Sciatic nerve (tissue), 2 donors: ENCODE measurements at regions not wholly inside any gene's neighbourhood (a gene's known extent, or its start where the extent isn't known, plus 50 kb on each side); places are given as distances from the start of the nearest gene placed in this dataset.
A peak's percentile ranks its signal among the peaks of the same experiment; 100 is the strongest.

Source experiments
- ATAC-seq: fragments of 200-7000 bp; cut with Tn5 transposase; one replicate; pipeline ENCODE4 v1.9.1; 2020; ENCODE audit warnings: mild to moderate bottlenecking, moderate library complexity
- DNase-seq: peaks from one replicate; pipeline ENCODE4 v3.0.0-alpha.2; 2020; ENCODE audit warnings: low spot score
- intact Hi-C: fragments of 100-400 bp; cut with DNase I; formaldehyde crosslinking; loops from one replicate; pipeline ENCODE4 v1.14.2; 2022
- donor health status: DM: no; HTN: no; CAD: no.
- donor health status: DM: no; HTN: no; CAD: no.

DNA sequence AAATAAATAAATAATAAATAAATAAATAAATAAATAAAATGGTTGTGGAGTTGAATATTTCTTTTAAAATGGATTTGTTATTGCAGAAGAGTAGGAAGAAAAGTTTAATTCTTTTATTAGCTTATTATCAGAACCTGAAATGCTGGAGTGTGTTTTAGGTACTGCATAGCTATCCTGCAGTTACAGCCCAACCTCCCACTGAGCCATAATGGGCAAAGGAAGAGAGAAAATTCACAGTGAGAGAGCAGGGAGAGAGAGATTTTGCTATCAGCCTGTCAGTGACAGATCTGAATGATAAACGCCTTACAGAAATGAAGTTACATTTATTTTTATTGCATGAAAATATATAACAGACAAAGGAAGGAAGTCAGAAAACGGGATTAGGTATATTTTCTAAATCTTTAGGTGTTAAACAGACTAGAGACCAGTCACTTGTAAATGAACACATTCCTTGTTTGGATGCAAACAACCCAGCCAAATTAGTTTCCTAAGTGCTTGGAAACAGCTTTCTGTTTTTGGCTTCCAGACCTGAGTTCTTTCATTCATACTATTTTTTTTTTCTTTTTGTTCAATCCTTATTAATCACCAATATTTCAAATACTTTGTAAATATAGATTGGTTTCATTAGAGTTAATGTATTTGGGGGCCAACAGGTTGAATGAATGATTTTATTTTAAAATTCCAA lies 425.3 kb downstream of the USP25 start:
- ATAC-seq (no peak), DNase-seq (no peak)
- intact Hi-C loops, result no loop called here

DNA sequence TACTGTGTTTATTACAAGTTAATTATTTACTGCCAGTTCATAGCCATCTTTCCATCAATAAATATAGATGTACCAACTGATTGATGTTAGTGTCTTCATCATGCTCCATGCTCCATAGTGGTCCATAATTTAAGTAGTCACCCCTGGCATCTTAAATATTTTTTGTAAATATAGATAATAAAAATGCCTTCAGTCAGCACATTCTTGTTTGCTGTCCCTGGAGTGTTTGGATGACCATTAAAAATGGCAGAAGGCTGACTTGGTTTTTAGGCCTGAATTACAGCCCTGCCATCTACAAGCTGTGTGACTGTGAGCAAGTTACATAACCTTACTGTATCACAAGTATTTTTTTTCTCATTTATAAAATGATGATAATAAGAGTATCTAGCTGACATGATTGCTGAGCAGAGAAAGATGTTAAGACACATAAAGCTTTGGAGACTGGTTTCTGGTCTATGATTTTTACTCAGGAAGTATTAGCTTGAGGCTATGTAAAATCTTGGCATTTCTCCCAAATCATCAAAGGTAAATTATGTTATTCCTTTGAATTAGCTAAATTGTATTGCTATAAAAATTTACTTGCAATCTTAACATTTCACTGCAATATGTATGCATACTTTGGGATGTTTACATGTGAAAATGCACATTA lies 427.2 kb downstream of the USP25 start:
- intact Hi-C loops, result no loop called here
- ATAC-seq (no peak), DNase-seq (no peak)

DNA sequence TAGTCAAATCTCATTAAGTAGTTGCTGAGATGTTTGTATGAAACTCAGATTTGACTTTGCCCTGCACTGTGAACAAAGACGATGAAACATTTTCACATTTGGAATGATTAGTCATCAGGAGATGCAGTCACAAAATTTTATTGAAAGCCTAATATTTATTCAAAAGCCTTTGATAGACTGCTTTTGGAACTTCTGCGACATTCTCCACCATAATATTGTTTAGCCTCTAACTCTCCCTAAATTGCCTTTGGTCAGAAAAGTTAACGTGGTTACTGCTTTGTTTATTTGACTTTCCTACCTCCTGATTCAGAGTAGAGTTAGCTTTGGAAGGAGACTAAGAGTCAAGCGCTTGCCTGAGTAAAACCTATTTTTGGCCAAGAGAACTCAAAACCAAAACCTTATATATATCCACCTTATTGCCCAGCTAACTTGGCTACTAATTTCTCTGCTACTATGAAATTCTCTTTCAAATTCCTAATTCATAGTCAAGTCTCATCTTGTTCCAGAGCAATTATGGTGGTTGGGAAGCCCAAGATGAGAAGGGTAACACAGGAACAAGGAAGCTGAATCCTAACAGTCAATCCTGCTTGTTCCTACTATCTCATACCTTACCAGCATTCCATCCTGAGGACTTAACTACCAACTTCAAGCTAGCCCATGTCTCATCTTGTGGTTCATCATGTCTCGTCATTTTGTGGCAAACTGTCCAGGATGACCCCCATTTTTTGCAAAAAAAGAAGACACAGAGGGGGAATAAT lies 429.6 kb downstream of the USP25 start:
- no peak for DNase-seq
- no peak for ATAC-seq
- intact Hi-C loops, result no loop called here

DNA sequence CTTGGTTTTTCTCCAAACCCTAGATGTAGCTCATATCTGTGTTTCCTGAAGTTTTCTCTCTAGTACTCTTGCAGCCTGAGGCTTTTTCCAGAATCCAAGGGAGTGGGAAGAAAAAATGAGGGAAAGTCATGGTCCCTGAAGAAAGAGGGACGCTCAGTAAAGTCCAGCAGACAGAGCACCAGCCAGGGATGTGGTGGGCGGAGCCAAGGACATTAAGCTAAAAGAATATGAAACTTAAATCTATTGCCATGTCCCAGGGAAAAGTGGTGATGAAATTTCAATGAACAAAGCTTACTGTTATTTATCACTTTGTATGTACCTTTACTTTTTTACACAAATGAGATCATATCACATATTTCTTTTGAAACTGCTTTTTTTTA lies 430.2 kb downstream of the USP25 start:
- ATAC-seq (no peak), DNase-seq (no peak)
- intact Hi-C loops, result no loop called here

DNA sequence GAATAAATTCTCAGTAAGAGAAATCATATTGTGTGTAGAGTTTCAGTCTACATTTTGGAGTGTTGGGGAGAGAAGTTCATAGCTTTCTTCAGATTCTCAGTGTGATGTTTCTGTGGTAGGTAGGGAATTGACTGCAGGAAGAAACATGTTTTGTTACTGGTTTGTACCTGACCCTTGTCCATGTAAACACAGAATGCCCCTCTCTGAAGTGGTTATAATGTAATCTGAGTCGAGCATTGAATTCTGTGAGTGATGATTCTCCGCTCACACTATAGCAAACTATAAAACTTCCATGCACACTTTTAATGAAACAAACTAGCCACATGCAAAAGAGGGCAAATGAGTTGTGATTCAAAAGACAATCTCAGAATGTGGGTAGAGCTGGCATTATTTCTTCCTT lies 433.2 kb downstream of the USP25 start:
- intact Hi-C loops, result no loop called here
- ATAC-seq (no peak), DNase-seq (no peak)

DNA sequence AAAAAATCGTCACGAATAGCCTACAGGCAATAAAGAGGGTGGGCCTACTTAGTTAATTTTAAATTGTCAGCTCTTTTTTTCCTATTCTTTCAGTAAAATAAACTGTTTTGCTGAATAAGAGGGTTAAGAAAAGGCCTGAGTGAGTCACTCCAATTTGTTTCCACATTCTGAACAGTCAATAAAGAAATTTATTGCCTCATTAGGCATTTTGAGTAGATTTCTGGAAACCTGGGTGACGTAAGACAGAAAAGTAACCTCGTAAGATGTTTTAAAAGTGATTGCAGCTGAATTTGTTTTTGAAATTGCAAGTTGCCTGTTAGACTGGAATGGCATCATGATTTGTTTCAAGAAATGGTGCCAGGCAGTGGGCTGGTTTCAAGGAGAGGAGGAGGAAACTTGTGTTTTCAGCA lies 439.3 kb downstream of the USP25 start:
- DNase-seq, result no peak
- intact Hi-C loops, result no loop called here
- peak; percentile 33 for ATAC-seq

DNA sequence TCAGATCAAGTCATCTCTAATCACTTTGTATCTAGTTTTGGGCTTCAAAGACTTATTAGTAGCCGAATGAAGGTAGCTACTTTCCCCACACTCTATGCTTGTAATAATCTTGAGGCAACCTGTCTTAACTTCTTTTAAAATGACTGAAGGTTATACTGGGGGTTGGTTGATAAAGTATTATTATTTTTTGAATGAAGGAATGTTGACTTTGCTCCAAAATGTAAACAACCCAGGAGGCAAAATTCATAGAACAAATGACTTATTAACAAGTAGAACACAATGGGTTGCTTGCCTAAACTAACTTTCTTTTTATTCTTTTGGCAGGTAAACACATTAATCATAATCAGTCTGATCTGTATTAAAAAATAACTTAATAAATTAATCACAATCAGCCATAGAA lies 440.0 kb downstream of the USP25 start:
- ATAC-seq (no peak), DNase-seq (no peak)
- intact Hi-C loops, result no loop called here

DNA sequence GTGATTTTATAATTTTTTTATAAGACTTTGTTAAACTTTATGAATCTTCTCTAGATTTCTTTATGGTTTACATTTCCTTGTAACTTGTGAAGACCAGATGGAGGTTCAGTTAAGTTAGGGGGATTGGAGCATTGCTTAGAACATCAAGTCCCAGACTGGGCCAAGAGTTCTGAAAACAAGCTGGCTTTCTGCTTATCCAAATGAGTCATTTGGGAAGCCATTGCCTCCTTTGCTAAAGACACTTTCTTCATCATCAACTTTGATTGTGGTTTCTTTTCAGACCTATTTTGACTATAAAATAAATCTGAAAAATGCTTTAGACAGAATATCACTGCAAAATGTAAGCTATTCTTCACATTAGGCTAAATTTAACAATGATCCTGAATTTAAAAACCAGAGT lies 446.8 kb downstream of the USP25 start:
- intact Hi-C loops, result no loop called here
- DNase-seq (no peak), ATAC-seq (no peak)

DNA sequence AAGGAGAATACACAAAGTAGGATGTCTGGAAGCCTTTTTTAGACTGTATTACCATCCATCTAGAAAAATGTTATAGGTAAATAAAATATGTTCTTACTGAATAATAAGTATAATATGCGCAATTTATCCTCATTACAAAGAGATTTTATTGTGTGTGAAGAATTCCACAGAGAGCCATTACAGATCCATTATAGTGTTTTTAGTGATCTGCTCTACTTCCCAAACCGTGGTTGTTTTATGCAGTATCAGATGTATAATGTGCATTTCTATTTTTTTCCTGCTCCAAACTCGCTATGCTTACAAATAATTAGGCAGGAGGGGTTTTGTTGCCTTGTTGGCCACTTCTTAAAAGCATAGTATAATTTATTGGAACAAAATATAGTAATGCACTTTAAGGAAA lies 447.8 kb downstream of the USP25 start:
- intact Hi-C loops, result no loop called here
- ATAC-seq (no peak), DNase-seq (no peak)

DNA sequence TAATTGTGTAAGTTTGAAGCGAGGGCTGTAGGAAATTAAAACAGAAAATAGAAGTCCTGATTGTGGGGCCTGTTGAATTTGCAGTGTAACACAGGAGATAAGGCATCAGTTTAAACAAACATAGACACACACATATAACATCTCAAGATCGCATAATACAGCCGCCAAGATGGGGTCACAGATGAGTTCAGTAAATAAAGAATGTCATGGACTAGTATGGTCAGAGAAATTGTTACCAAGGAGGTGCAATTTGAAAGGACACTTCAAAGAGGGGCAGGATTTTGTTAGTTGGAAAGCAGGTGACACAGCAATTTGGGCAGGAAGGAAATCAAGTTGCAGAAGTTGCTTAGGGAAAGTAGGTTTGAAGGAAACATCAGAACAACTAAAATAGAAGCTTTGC lies 450.0 kb downstream of the USP25 start:
- DNase-seq, result no peak
- intact Hi-C loops, result no loop called here
- ATAC-seq, result no peak

DNA sequence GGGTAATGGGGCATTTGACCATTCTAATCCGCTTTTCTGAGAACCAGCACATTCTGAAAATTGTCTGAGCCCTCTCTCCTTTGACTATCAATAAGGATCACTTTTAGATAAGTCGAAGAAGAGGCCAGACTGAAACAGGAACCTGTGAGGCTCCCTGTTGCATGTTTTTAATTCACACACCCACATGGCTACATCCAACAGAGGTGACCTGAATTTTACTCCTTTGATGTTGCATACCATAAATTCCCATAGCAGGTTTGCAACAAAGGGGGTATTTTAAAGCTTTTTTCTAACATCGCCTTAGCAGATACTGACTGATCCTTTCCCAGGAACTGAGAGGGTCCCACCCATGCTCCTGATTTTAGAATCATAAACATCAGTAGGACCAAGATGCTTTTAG lies 450.8 kb downstream of the USP25 start:
- peak; percentile 13 for ATAC-seq
- intact Hi-C loops, result no loop called here

DNA sequence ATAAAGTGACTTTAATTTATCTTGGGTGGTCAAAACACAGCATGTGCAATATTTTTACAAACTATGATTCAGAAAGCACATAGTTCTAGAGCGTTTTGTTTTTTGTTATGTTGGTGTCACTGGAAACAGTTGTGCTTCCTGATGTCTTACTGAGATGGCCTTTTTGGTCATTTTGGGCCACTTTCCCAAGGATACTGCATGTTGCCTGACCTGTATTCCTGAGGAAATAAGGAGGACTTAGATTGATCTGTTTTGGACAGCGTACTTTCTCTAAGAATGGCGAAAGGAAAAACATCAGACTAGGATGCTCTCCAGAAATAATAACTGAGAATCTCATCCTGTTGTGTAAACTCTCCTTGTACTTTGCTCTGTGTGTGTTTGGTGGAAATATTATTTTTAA lies 451.2 kb downstream of the USP25 start:
- DNase-seq (no peak), ATAC-seq (peak; percentile 87)
- intact Hi-C loops, result no loop called here

More for the DNA sequence above, 450.8 kb downstream of the USP25 start:
- DNase-seq, result no peak

DNA sequence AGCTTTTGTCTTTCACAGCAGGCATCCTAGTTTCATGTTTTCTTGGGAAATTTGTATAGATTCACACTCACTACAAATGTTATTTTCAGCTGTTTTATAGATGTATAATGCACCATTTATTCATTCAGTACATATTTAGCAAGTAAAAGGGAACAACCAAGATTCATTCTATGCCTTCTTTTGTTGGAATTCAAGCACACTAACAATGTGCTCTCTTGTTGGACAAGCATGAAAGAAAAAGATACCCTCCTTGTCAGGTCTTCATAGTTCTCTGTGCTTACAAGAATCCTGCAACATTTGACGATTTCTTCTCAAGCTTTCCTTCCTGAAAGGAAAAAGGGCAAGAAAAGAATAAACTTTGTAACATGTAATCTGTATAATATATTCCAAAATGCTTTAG lies 456.0 kb downstream of the USP25 start:
- ATAC-seq (no peak), DNase-seq (no peak)
- intact Hi-C loops, result no loop called here

DNA sequence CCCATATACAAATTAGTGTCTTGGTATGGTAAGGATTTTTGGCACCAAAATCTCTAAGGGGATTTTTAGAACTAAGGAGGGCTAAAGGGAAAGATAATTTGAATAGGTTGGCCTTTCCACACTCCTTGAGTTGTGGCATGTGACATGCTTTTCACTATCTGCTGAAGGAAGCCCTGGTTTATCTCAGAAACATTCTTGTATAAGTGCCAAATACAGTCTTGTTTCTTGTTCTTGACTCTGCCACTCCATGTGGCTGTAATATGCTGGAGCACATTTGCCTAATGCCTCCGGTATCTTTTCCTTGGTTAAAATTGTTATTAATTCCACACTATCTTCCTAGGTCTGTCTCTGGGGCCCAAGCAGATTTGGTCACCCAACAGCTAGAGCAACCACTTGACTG lies 457.0 kb downstream of the USP25 start:
- DNase-seq (no peak), ATAC-seq (no peak)
- intact Hi-C loops, result no loop called here

DNA sequence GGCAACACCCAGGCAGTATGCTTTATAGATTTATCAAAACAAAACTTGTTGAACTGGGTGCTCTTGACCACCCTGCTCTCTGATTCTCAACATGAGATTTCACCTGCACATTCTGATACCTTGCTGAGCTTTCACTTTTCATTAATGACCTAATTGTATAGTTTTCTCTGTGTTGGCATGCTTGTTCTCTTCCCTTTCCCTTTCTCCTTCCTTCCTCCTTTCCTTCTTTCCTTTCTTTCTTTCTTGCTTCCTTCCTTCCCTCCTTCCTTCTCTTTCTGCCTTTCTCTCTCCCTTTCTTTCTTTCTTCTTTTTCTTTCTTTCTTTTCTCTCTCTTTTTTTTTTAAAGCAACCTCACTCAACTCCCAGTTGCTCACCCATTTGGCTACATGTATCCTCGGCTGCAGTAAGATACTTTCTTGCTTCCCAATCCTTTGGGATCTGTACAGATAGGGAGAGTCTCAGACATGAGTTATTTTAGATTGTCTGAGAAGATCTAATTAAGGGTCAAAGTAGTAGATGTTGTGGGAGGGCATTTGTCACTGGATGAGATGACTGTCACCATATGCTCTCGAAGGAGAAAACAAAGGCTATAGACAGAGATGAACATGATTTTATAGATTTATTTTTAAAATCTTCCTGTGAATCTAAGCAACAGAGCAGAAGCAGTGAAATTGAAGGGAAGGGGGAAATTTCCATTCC lies 458.0 kb downstream of the USP25 start:
- ATAC-seq, result no peak
- intact Hi-C loops, result no loop called here
- no peak for DNase-seq

DNA sequence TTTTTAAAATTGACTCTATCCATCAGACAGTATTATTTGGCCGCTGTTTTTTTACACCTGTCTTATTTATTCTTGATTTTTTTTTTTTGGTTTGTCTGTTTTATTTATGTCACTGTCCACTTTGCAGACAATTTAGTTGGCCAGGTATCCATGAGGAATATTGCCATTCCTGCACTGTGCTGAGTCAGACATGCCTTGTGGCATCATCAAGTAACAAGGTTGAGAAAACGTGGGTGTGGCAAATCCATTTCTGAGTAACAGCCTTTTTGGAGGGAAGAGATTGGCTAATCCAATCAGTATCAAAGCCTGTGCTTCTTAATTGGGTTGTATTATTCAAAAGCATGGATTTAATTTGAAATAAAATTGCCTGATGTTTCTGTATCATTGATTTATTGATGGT lies 463.1 kb downstream of the USP25 start:
- ATAC-seq, result no peak
- DNase-seq, result no peak
- intact Hi-C loops, result no loop called here

DNA sequence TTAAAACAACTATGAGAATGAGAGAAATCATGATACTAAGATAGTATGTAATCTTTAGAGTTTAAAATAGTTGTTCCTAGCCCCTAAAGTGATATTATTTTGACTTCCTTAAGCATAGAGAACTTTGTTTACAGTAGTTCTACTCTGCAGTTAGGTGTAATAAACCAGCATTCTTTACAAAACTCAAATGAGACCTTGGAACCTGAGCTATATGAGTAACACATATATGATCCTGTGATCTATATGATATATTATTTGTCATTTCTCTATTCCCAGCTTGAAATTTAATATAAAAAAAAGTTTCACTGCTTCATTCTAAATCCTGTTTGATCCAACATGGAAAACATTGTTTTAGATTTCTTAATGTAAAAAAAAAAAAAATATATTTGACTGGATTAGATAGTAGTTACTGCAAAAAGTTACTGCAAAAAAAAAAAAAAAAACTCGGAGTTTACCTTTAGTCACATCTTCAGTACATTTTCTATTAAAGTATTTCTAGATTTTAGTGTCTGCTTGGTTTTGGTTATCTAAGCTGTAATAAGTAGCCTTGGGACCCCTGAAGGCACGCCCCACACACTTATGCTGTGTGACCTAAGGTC lies 463.8 kb downstream of the USP25 start:
- ATAC-seq, result no peak
- no peak for DNase-seq
- intact Hi-C loops, result no loop called here

DNA sequence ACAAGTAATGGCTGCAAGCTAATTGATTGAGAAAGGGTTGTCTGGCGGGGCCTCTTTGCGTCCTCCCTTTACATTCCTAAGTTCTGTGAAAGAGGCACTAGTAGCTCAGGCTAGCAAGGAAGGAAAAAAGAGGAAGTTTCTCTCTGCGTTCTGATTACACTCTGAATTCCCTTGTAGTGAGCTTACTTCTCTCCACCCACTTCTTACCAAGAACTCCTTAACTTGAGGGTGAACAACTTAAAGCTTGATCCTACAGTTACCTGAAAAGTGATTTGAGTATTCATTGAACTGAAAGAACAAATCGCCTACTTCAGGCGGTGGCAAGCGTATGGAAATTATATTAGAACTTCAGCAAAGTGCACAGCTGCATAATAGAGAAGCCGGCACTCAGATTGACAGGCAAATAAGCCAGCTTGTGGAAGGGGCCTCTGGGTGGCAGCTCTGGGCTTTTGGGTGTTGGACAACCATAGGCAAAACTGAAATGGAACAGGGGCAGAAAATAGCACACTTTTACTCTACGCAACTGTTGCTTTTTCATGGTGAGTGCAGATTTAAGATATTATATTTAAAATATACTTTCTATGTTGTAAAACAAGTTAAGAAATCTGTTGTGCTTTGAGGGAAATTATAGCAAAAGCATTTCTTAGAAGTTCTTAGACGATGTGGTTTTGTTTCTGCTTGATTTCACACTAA lies 464.5 kb downstream of the USP25 start:
- ATAC-seq, result peak; percentile 91
- peak; percentile 78 for DNase-seq
- intact Hi-C loops, result no loop called here
